Chondrocyte (in vitro differentiated cells): ENCODE measurements at regions not wholly inside any gene's neighbourhood (a gene's known extent, or its start where the extent isn't known, plus 50 kb on each side); places are given as distances from the start of the nearest gene placed in this dataset.

Source experiments
- DNase-seq: peaks from one replicate; pipeline ENCODE4 v3.0.0; 2021; ENCODE audit warnings: mixed read lengths, low spot score
- H3K27ac Mint-ChIP-seq: one replicate; pipeline ENCODE4 v1.8.0; 2021; ENCODE audit warnings: mild to moderate bottlenecking, moderate library complexity, mixed read lengths; ENCODE audit not compliant: unreplicated experiment
- H3K27me3 Mint-ChIP-seq: 2 replicates; pipeline ENCODE4 v1.8.0; 2021; ENCODE audit warnings: low read depth, mixed read lengths
- H3K36me3 Mint-ChIP-seq: 2 replicates; pipeline ENCODE4 v1.8.0; 2021; ENCODE audit warnings: low read depth, mixed read lengths
- H3K4me1 Mint-ChIP-seq: 2 replicates; pipeline ENCODE4 v1.8.0; 2021; ENCODE audit warnings: low read depth, mild to moderate bottlenecking, mixed read lengths
- H3K4me3 Mint-ChIP-seq: one replicate; pipeline ENCODE4 v1.8.0; 2021; ENCODE audit warnings: mild to moderate bottlenecking, moderate library complexity, mixed read lengths; ENCODE audit not compliant: unreplicated experiment
- H3K9me3 Mint-ChIP-seq: 2 replicates; pipeline ENCODE4 v1.8.0; 2021; ENCODE audit warnings: low read depth, mixed read lengths
- TF ChIP-seq, protein P1 (sequence below): fragments of 200-600 bp; sonication (generic); IDR thresholded peaks from 2 replicates; pipeline ENCODE4 v1.5.0; 2021; ENCODE audit warnings: antibody characterized with exemption, mild to moderate bottlenecking, moderate library complexity

DNA sequence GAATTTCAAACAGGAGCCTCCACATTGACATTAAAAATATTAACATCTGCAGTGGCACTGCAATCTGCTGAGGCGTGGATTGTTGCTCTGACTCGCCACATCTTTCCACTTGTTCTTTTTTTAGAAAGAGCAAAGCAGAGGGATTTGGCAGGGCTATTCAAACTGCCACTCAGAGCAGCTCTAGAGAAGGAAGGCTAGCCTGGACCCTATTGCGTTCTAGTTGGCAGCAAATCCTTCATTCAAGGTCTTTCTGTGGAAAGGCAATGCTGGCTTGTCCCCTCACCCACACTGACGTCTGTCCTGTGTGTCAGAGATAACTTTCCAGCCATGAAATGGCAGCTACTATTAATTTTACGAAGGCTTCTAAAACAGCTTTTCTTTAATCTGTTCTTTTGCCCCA is 483.2 kb upstream of the SGO1 start:
- H3K36me3 Mint-ChIP-seq, result peaks cover 2% of the 10 kb centered on the region
- H3K27ac Mint-ChIP-seq, result no peak overlapping the region
- peaks cover 2% of the 10 kb centered on the region for H3K27me3 Mint-ChIP-seq
- peaks cover 5% of the 10 kb centered on the region for H3K9me3 Mint-ChIP-seq
- no peak for DNase-seq
- H3K4me3 Mint-ChIP-seq, result no peak overlapping the region
- TF ChIP-seq, protein P1, sequence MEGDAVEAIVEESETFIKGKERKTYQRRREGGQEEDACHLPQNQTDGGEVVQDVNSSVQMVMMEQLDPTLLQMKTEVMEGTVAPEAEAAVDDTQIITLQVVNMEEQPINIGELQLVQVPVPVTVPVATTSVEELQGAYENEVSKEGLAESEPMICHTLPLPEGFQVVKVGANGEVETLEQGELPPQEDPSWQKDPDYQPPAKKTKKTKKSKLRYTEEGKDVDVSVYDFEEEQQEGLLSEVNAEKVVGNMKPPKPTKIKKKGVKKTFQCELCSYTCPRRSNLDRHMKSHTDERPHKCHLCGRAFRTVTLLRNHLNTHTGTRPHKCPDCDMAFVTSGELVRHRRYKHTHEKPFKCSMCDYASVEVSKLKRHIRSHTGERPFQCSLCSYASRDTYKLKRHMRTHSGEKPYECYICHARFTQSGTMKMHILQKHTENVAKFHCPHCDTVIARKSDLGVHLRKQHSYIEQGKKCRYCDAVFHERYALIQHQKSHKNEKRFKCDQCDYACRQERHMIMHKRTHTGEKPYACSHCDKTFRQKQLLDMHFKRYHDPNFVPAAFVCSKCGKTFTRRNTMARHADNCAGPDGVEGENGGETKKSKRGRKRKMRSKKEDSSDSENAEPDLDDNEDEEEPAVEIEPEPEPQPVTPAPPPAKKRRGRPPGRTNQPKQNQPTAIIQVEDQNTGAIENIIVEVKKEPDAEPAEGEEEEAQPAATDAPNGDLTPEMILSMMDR, result no peak
- H3K4me1 Mint-ChIP-seq, result peaks cover 13% of the 10 kb centered on the region

DNA sequence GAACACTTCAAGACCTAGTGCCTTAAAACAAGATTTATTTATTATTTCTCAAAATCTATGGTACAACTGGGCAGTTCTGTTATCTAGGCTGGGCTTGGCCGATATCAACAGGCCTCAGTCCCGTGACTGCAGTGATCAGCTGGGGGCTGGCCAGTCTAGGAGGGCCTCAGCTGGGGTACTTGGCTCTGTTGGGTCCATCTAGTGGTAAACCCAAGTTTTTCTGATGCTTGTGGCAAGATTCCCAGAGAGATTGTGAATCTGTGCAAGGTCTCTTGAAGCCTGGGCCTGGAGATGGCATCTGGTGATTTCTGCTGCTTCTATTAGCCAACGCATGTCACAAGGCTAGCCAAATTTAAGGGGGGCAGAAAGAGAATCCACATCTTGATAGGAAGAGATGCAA is 482.4 kb upstream of the SGO1 start:
- no peak overlapping the region for H3K27ac Mint-ChIP-seq
- H3K9me3 Mint-ChIP-seq, result no peaks in the 10 kb centered on the region
- DNase-seq, result no peak
- H3K36me3 Mint-ChIP-seq, result peaks cover 2% of the 10 kb centered on the region
- no peak overlapping the region for H3K4me3 Mint-ChIP-seq
- peaks cover 4% of the 10 kb centered on the region for H3K27me3 Mint-ChIP-seq
- H3K4me1 Mint-ChIP-seq, result peaks cover 13% of the 10 kb centered on the region
- TF ChIP-seq, protein P1, result peak; percentile 29

DNA sequence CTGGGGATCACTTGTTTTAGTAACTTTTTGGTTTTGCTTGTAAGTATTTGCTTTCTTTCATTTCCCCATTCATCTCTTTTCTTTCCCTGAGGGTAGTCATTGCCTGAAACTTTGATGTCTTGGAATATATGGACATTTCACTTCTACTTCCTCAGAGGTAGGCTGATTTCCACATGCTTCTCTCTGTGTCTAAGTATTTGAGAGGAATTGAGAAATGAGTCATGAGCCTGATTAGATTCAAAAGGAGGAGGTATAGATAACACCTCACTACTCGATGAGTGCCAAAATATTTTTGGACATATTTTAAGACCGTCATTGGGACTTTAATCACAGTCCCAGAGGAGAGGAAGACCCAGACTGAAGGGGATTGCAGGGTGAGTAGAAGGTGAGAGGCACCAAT is 480.1 kb upstream of the SGO1 start:
- peaks cover 4% of the 10 kb centered on the region for H3K27me3 Mint-ChIP-seq
- H3K9me3 Mint-ChIP-seq, result no peaks in the 10 kb centered on the region
- peaks cover 2% of the 10 kb centered on the region for H3K36me3 Mint-ChIP-seq
- no peak overlapping the region for H3K27ac Mint-ChIP-seq
- DNase-seq, result no peak
- TF ChIP-seq, protein P1, result no peak
- peaks cover 13% of the 10 kb centered on the region for H3K4me1 Mint-ChIP-seq
- no peak overlapping the region for H3K4me3 Mint-ChIP-seq

DNA sequence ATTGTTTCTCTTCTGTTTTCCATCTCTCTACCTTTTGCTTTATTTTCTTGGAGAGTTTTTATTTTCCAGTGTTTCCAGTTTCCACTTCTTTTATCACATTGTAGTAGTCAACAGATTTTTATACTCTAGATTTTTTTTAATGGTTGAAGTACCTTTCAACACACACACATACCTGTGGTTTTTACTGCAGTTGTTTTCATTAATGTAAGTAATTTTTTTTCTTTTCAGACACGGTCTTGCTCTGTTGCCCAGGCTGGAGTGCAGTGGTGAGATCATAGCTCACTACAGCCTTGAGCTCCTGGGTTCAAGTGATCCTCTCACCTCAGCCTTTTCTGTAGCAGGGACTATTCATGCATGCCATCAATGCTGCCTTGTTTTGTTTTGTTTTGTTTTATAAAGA is 472.5 kb upstream of the SGO1 start:
- no peak for DNase-seq
- Mint-ChIP-seq H3K27me3 (no peaks in the 10 kb centered on the region), H3K36me3 (no peaks in the 10 kb centered on the region), H3K4me1 (no peaks in the 10 kb centered on the region), H3K4me3 (no peak overlapping the region), H3K27ac (no peak overlapping the region), H3K9me3 (peaks cover 4% of the 10 kb centered on the region)
- TF ChIP-seq, protein P1, result no peak

- Mint-ChIP-seq H3K36me3 (no peaks in the 10 kb centered on the region), H3K4me3 (no peak overlapping the region), H3K27me3 (no peaks in the 10 kb centered on the region), H3K9me3 (peaks cover 4% of the 10 kb centered on the region), H3K4me1 (no peaks in the 10 kb centered on the region), H3K27ac (no peak overlapping the region)
- TF ChIP-seq, protein P1, result no peak
- DNase-seq, result no peak
These were observed 471.6 kb upstream of the SGO1 start for GRCh38 chr3:20657560-20657959.
